ENCODE measurements at regions not wholly inside any gene's neighbourhood (a gene's known extent, or its start where the extent isn't known, plus 50 kb on each side); places are given as distances from the start of the nearest gene placed in this dataset.
A peak's percentile ranks its signal among the peaks of the same experiment; 100 is the strongest.

- Histone ChIP-seq H3K9ac (ENCODE audit: low read length in 2 of 2) (no peak overlapping the region), H3K4me1 (ENCODE audit: control insufficient read depth, insufficient read depth, low read length) (no peaks in the 10 kb centered on the region), H3K9me3 (ENCODE audit: control insufficient read depth in 2 of 2, low read length in 2 of 2) (no peaks in the 10 kb centered on the region), H3K4me3 (ENCODE audit: low read length in 2 of 2) (no peak overlapping the region), H3K36me3 (ENCODE audit: control insufficient read depth in 2 of 2, insufficient read depth in 2 of 2, low read length in 2 of 2) (no peaks in the 10 kb centered on the region), H3K27ac (ENCODE audit: low read length) (no peak overlapping the region), H3K27me3 (ENCODE audit: control insufficient read depth in 1 of 2, insufficient read depth in 2 of 2, low read length in 2 of 2) (no peaks in the 10 kb centered on the region)
Measured at GRCh38 chr12:75900226-75900625, 131.3 kb downstream of the PHLDA1 start.

GRCh38 chr12:75894965-75895754, 136.4 kb downstream of the PHLDA1 start:
- Histone ChIP-seq H3K36me3 (ENCODE audit: control insufficient read depth in 2 of 2, insufficient read depth in 2 of 2, low read length in 2 of 2) (no peaks in the 10 kb centered on the region), H3K27ac (ENCODE audit: low read length) (no peak overlapping the region), H3K27me3 (ENCODE audit: control insufficient read depth in 1 of 2, insufficient read depth in 2 of 2, low read length in 2 of 2) (no peaks in the 10 kb centered on the region), H3K9me3 (ENCODE audit: control insufficient read depth in 2 of 2, low read length in 2 of 2) (no peaks in the 10 kb centered on the region), H3K4me1 (ENCODE audit: control insufficient read depth, insufficient read depth, low read length) (no peaks in the 10 kb centered on the region), H3K4me3 (ENCODE audit: low read length in 2 of 2) (no peak overlapping the region), H3K9ac (ENCODE audit: low read length in 2 of 2) (no peak overlapping the region)

- Histone ChIP-seq H3K4me3 (ENCODE audit: low read length in 2 of 2) (no peak overlapping the region), H3K27me3 (ENCODE audit: control insufficient read depth in 1 of 2, insufficient read depth in 2 of 2, low read length in 2 of 2) (no peaks in the 10 kb centered on the region), H3K9ac (ENCODE audit: low read length in 2 of 2) (no peak overlapping the region), H3K4me1 (ENCODE audit: control insufficient read depth, insufficient read depth, low read length) (no peaks in the 10 kb centered on the region), H3K36me3 (ENCODE audit: control insufficient read depth in 2 of 2, insufficient read depth in 2 of 2, low read length in 2 of 2) (no peaks in the 10 kb centered on the region), H3K9me3 (ENCODE audit: control insufficient read depth in 2 of 2, low read length in 2 of 2) (no peaks in the 10 kb centered on the region), H3K27ac (ENCODE audit: low read length) (no peak overlapping the region)
Measured at GRCh38 chr12:75893765-75894164, 137.8 kb downstream of the PHLDA1 start.

- Histone ChIP-seq H3K9ac (ENCODE audit: low read length in 2 of 2) (no peak overlapping the region), H3K4me3 (ENCODE audit: low read length in 2 of 2) (no peak overlapping the region), H3K4me1 (ENCODE audit: control insufficient read depth, insufficient read depth, low read length) (no peaks in the 10 kb centered on the region), H3K27me3 (ENCODE audit: control insufficient read depth in 1 of 2, insufficient read depth in 2 of 2, low read length in 2 of 2) (no peaks in the 10 kb centered on the region), H3K36me3 (ENCODE audit: control insufficient read depth in 2 of 2, insufficient read depth in 2 of 2, low read length in 2 of 2) (no peaks in the 10 kb centered on the region), H3K9me3 (ENCODE audit: control insufficient read depth in 2 of 2, low read length in 2 of 2) (no peaks in the 10 kb centered on the region), H3K27ac (ENCODE audit: low read length) (no peak overlapping the region)
Measured at GRCh38 chr12:75892731-75893408, 138.7 kb downstream of the PHLDA1 start.

- Histone ChIP-seq H3K4me3 (ENCODE audit: low read length in 2 of 2) (no peak overlapping the region), H3K27ac (ENCODE audit: low read length) (no peak overlapping the region), H3K36me3 (ENCODE audit: control insufficient read depth in 2 of 2, insufficient read depth in 2 of 2, low read length in 2 of 2) (no peaks in the 10 kb centered on the region), H3K9ac (ENCODE audit: low read length in 2 of 2) (no peak overlapping the region), H3K9me3 (ENCODE audit: control insufficient read depth in 2 of 2, low read length in 2 of 2) (no peaks in the 10 kb centered on the region), H3K27me3 (ENCODE audit: control insufficient read depth in 1 of 2, insufficient read depth in 2 of 2, low read length in 2 of 2) (no peaks in the 10 kb centered on the region), H3K4me1 (ENCODE audit: control insufficient read depth, insufficient read depth, low read length) (no peaks in the 10 kb centered on the region)
Measured at GRCh38 chr12:75891072-75891471, 140.5 kb downstream of the PHLDA1 start.

GRCh38 chr12:75890660-75891059, 140.9 kb downstream of the PHLDA1 start:
- Histone ChIP-seq H3K36me3 (ENCODE audit: control insufficient read depth in 2 of 2, insufficient read depth in 2 of 2, low read length in 2 of 2) (no peaks in the 10 kb centered on the region), H3K4me3 (ENCODE audit: low read length in 2 of 2) (no peak overlapping the region), H3K4me1 (ENCODE audit: control insufficient read depth, insufficient read depth, low read length) (no peaks in the 10 kb centered on the region), H3K9ac (ENCODE audit: low read length in 2 of 2) (no peak overlapping the region), H3K9me3 (ENCODE audit: control insufficient read depth in 2 of 2, low read length in 2 of 2) (no peaks in the 10 kb centered on the region), H3K27me3 (ENCODE audit: control insufficient read depth in 1 of 2, insufficient read depth in 2 of 2, low read length in 2 of 2) (no peaks in the 10 kb centered on the region), H3K27ac (ENCODE audit: low read length) (no peak overlapping the region)

- Histone ChIP-seq H3K4me1 (ENCODE audit: control insufficient read depth, insufficient read depth, low read length) (no peaks in the 10 kb centered on the region), H3K4me3 (ENCODE audit: low read length in 2 of 2) (no peak overlapping the region), H3K9me3 (ENCODE audit: control insufficient read depth in 2 of 2, low read length in 2 of 2) (no peaks in the 10 kb centered on the region), H3K27ac (ENCODE audit: low read length) (no peak overlapping the region), H3K36me3 (ENCODE audit: control insufficient read depth in 2 of 2, insufficient read depth in 2 of 2, low read length in 2 of 2) (no peaks in the 10 kb centered on the region), H3K27me3 (ENCODE audit: control insufficient read depth in 1 of 2, insufficient read depth in 2 of 2, low read length in 2 of 2) (no peaks in the 10 kb centered on the region), H3K9ac (ENCODE audit: low read length in 2 of 2) (no peak overlapping the region)
Measured at GRCh38 chr12:75890141-75890540, 141.4 kb downstream of the PHLDA1 start.

- H3K27ac ChIP-seq (ENCODE audit: low read length) = no peak overlapping the region
- peak overlapping the region in 1 of 2 donors; percentile 17 for H3K4me3 ChIP-seq (ENCODE audit: low read length in 2 of 2)
- H3K9me3 ChIP-seq (ENCODE audit: control insufficient read depth in 2 of 2, low read length in 2 of 2) = no peaks in the 10 kb centered on the region
- H3K36me3 ChIP-seq (ENCODE audit: control insufficient read depth in 2 of 2, insufficient read depth in 2 of 2, low read length in 2 of 2) = no peaks in the 10 kb centered on the region
- no peaks in the 10 kb centered on the region for H3K27me3 ChIP-seq (ENCODE audit: control insufficient read depth in 1 of 2, insufficient read depth in 2 of 2, low read length in 2 of 2)
- H3K4me1 ChIP-seq (ENCODE audit: control insufficient read depth, insufficient read depth, low read length) = no peaks in the 10 kb centered on the region
- no peak overlapping the region for H3K9ac ChIP-seq (ENCODE audit: low read length in 2 of 2)
Measured at GRCh38 chr12:75888874-75889613, 142.5 kb downstream of the PHLDA1 start.

- H3K4me1 ChIP-seq (ENCODE audit: control insufficient read depth, insufficient read depth, low read length) = no peaks in the 10 kb centered on the region
- no peak overlapping the region for H3K27ac ChIP-seq (ENCODE audit: low read length)
- H3K9ac ChIP-seq (ENCODE audit: low read length in 2 of 2) = no peak overlapping the region
- H3K27me3 ChIP-seq (ENCODE audit: control insufficient read depth in 1 of 2, insufficient read depth in 2 of 2, low read length in 2 of 2) = no peaks in the 10 kb centered on the region
- no peak overlapping the region for H3K4me3 ChIP-seq (ENCODE audit: low read length in 2 of 2)
- no peaks in the 10 kb centered on the region for H3K9me3 ChIP-seq (ENCODE audit: control insufficient read depth in 2 of 2, low read length in 2 of 2)
- no peaks in the 10 kb centered on the region for H3K36me3 ChIP-seq (ENCODE audit: control insufficient read depth in 2 of 2, insufficient read depth in 2 of 2, low read length in 2 of 2)
Measured at GRCh38 chr12:75888399-75888798, 143.2 kb downstream of the PHLDA1 start.

GRCh38 chr12:75887979-75888378, 143.6 kb downstream of the PHLDA1 start:
- Histone ChIP-seq H3K36me3 (ENCODE audit: control insufficient read depth in 2 of 2, insufficient read depth in 2 of 2, low read length in 2 of 2) (no peaks in the 10 kb centered on the region), H3K9me3 (ENCODE audit: control insufficient read depth in 2 of 2, low read length in 2 of 2) (no peaks in the 10 kb centered on the region), H3K27me3 (ENCODE audit: control insufficient read depth in 1 of 2, insufficient read depth in 2 of 2, low read length in 2 of 2) (no peaks in the 10 kb centered on the region), H3K27ac (ENCODE audit: low read length) (no peak overlapping the region), H3K4me3 (ENCODE audit: low read length in 2 of 2) (no peak overlapping the region), H3K9ac (ENCODE audit: low read length in 2 of 2) (no peak overlapping the region), H3K4me1 (ENCODE audit: control insufficient read depth, insufficient read depth, low read length) (no peaks in the 10 kb centered on the region)
